NCI-H1105 (cell line): ENCODE measurements at regions not wholly inside any gene's neighbourhood (a gene's known extent, or its start where the extent isn't known, plus 50 kb on each side); places are given as distances from the start of the nearest gene placed in this dataset.

Source experiments
- DNase-seq: peaks from one replicate; lab custom pipeline; 2025; lab: John Stamatoyannopoulos, UW

DNA sequence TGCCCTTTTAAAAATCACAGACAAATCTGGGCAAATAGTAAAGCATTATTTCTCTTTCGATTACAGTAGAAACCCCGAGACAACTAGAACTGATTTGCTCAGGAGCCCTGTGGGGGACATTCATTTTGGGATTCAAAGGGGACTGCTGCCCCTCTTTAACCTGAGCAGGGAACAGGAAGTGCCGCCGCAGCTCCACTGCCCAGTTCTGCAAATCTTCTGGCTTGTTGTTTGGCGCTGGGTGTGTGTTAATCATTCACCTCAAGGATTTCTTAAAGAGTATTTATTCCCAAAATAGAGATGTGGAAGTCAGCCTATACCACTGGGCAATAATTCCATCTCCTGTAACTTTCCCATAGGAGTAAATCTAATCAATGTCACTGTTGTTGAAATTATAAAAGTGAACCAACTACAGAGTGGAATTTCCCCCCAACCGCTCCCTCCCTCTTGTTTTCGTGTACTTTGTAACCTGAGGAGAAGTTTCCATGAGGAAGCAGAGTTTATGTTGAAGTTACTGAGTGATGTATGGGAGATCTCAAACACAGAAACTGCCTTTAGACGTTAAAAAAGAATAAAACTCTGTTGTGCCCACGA, 515.8 kb downstream of the KLF12 start:
- DNase-seq: no peak

DNA sequence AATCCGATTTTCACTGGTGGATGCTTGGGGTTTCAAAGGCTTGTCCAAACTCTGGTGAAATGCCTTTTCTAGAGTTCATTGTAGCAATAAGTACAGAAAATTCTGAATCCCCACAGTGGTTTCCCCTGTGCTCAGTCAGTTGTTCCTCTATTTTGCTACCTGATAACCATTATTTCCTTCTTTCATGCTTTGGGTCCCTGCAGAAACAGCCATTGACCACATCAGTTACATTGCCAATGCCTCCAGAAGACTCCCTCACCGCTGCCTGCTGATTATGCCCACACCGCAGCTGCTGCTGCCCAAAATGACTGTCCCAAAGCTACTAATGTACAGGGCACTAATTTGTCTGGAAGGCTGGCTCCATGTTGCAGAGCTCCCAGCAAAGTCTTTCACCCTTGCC, 517.3 kb downstream of the KLF12 start:
- no peak for DNase-seq

DNA sequence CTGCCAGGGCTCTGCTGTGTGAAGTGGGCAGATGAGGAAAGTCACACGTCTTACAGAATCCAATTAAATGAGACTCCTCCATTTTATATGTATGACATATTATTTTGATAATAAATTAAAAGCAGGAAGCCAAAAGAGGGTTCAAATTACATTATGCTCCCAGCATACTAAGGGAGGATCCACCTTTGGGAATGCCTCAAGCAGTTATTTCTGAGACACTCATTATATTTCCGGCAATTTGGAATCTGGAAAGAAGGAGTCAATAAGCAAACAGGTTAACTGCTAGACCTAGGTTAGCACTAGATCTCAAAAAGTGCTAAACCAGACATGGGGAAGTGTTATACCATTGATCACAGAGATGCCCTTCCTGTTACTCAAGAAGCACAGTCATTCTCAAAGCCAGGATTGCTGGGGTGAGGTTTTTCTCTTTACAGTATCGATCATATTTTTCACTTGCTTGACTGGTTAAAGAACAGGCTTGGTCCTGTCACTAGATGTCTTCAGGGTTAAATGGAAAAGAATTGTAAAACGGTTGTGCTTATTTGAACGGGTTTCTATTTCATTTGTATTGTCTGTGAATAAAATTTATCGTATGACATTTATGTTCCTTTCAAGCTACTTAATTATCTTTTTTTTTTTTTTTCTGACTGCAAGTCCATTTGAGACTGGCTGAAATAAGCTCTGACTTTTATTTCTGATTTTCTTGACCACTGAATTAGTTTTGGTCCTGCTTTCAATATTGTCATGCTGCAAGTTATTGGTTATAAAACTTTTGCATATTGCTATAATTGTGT, 523.2 kb downstream of the KLF12 start:
- no peak for DNase-seq

DNA sequence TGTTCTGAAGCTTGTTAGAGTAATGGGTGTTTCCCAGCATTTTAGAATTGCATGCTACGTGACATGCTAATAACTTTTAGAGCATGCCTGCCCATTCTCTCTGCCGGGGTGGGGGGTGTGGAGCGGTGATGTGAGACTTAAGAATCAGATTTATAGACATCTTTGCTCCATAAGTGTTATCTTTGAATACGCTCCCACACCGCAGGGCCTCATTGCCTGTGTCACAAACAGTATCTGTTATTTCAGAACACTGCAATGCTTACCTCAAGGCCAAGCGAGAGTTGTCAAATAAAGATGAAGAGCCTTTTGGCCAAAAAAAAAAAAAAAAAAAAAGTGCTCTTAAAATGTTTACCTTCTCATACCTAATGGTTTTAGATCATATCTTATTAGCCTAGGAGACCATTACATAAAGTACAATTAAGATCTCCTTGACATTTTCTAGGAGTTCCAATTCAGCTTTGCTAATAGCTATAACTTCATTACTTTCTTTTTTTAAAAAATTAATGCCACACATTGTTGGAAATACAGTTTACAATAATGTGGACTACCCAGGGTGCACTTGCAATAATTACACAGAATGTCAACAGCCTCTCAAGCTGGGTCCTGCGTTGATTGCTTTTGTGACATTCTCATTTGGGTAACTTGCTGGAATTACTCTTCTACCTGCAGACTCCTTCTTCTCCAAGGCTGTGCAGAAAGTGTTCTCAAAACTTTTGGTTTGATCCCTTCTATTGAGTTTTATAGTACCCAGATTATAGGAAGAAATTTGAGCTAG, 525.3 kb downstream of the KLF12 start:
- peak; percentile 62 for DNase-seq

DNA sequence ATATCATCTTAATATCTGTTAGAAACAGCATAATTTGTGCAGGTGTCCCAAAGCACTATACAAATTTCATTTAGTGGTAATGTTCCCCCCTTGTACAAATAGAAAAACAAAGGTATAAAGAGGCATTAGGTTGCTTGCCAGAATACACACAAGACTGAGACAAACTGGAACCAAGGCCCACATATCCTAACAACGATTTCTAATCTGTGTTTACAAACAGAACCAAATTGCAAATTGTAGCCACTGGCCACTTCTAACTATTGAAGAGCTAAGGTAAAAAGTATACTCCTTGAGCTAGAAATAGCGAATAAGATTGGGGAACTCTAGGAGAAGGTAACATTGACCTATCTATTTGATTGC, 526.1 kb downstream of the KLF12 start:
- peak; percentile 53 for DNase-seq

DNA sequence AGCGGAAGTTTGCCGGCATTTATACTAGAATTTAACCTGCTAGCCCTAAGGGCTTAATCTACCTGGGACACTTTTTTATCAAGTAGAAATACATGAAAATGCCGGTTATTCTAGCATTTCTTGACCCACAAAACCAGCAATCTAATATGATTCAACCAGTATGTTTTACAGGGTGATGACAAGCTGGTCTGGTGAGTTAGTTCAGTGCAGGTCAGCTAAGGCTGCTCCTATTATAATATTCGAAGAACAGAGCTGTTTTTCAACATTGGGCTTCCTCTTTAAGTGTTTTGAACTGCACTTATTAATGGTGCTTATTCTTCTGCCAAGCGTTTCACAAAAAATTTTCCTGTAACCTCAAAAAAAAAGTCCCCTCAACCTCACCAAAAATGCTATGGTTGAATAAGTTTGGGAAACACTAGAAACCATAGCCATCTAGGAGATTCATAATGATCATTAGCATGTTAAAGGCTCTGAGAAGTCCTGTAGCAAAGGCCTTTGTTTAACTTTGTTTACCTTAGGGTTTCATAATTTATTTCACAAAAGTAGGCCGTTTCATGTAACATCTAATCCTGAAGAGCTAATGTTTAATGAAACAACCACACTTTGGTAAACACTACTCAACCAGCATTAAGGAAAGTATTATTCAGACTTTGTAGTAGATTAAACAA, 526.6 kb downstream of the KLF12 start:
- peak; percentile 65 for DNase-seq

DNA sequence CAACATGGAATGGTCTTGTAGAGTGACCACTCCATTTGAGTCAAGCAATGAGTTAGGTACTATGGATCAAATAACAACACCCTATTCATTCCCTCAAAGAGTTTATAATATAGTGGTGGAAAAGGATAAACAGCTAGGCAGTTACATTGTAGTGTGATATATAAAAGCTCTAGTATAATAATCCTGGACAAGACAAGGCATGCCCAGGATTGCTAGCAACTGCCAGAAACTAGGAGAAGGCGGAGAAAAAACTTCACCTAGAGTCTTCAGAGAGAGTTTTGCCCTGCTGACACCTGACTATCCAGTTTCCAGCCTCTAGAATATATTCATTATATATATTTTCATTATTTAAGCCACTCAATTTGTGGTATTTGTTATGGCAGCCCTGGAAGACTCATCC, 530.6 kb downstream of the KLF12 start:
- DNase-seq: peak; percentile 1

DNA sequence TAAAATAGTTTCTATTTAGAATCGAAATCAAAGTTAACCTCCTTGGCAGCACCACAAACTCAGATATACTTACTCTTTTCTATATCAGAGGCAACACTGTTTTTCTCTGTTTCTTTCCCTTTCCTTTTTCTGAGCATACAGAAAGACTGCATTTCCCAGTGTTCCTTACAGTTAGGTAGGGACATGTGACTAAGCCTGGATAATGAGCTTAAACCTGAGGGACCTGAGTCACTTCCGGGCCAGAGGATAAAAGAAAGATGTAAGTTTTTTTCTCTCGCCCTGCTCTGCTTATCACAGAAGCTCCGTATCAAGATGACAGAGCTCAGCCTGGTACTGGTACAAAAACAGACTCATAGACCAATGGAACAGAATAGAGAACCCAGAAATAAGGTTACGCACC, 531.9 kb downstream of the KLF12 start:
- no peak for DNase-seq

DNA sequence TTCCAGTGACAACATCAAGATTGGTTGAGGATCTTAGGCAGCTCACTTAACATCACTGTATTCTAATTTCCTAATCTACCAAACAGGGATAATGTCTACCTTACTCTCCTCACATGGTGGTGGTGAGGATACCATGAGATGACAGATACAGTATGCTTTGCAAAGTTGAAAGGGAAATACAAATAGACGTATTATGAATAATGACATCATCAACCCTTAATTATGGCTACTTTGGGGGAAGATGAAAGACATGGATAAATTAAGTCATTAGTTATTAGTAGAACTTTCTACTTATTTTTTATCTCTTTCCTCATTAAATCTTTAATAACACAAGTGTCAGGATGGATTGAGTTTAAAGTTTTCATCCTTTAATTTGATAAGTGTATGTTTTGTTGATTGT, 532.5 kb downstream of the KLF12 start:
- no peak for DNase-seq

DNA sequence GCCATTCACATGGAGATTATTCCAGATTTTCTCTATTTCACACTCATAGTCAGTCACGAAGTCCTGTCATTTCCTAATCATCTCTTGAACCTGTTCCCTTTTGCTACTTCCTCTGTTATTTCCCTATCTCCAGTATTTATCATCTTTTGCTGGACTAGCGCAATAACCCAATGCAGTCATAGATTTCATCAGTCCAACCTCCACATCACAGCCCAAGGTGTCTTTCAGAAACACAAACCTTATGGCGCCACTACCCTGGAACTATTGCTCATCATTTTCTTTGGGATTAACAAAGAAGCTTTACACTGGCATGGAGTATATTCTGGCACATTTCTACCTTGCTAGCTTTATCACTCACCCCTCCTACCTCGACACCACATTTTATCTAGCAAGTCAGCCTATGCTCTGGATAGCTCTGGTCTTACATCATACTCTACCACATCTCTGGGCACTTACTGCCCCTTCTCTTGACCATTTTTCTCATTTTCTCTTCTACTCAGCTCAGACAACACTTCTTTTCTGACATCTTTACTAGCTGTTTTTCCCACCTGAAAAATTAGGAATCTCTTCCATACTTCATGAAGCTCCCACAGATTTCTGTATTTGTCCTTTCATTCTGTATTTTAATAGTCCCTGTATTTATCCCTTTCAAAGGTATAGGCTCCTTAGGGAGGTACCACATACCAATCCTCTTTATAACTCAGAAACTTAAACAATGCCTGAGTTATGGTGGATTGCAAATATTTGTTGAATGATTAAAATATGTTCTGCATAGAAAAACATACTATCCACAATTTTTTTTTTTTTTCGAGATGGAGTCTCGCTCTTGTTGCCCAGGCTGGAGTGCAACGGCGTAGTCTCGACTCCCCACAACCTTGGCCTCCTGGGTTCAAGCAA, 534.7 kb downstream of the KLF12 start:
- DNase-seq: no peak

DNA sequence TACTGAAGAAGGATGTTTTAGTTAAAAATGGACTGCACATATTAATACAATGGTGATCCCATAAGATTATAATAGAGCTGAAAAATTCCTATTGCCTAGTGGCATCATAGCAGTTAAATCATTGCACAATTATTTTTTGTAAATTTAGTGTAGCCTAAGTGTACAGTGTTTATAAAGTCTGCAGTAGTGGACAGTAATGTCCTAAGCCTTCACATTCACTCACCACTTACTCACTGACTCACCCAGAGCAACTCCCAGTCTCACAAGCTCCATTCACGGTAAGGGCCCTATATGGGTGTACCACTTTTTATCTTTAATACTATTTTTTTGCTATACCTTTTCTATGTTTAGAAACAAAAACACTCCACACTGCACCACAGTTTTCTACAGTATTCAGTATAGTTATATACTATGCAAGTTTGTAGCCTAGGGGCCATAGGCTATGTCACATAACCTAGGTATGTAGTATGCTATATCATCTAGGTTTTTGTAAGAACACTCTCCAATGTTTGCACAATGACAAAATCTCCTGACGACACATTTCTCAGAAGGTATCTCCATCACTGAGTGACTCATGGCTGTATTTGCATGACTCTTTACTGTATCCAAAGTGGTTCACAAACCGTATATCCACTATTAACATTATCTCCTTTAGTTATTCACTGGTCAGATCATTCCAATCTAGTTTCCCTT, 536.0 kb downstream of the KLF12 start:
- no peak for DNase-seq

DNA sequence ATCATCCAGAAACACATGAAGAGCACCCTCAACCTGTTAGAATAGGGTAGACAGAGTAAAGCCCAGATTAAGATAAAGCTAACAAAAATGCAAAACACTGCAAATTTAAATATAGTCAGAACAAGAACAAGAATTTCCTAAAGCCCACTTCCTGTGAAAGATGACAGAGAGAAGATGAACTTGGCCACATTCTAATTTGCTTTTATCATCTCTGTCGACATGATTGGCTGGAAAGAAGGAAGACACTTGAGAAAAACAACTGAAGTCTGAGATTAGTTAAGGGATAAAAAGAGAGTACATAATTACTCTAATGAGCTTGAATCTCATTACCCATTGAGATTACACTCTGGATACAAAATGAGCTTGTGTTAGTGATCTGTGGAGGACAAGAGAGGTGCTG, 537.6 kb downstream of the KLF5 start:
- DNase-seq: no peak

DNA sequence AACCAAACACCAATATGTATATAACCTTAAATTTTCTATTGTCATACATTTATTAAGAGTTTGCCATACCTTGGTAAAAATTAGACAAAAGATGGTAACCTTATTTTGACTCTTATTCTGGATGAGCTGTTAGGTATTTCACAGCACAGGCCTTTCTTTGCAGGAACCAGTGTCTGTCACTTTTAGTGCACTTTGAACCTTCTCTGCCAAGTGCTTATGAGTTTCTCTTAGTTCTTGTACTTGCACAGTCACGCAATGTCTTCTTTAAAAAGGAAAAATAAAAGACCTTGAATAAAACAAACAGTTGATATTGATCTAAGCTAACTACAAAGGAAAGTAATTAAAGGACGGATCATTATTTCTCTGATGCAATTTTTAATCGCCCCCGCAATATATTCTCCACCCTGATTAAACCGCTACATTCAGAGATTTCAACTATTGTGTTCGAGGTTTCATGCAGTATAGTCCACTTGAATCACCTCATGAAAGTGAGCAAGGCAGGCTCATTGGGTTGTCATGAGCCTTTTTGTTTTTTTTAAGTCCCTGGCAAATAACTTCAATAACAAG, 534.5 kb downstream of the KLF5 start:
- DNase-seq: no peak

DNA sequence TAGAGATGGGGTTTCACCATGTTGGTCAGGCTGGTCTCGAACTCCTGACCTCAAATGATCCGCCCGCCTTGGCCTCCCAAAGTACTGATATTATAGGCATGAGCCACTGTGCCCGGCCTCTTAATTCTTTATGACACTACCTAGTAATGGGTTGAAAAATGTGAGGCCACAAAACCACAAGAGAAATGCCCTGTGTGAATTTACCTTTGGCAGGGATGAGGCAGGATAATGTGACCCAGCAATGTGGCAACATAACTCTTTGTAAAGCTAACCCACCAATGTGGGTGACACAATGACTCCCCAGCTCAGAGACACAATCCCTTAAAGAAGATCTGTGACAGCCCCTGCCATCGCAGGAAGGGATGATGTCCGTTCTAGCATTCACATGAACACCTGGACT, 533.1 kb downstream of the KLF5 start:
- DNase-seq: no peak

DNA sequence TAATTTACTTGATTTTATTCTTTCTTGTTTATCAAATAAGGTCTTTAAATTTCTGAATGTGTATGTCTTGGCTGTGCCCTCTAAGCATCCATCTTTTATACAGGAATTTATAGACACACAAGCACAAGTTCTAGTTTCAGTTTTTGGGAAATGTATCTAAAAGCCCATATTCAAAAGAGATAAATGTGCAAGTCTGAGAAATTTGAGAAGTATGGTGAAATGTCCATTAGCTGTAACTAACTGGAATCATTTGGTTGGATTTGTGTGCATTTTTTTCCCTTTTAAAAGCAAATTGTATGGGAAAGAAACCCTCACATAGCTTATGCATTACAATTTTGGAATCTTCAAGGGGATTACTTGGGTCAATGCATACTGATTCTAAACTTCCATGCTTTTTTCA, 532.0 kb downstream of the KLF5 start:
- DNase-seq: no peak

DNA sequence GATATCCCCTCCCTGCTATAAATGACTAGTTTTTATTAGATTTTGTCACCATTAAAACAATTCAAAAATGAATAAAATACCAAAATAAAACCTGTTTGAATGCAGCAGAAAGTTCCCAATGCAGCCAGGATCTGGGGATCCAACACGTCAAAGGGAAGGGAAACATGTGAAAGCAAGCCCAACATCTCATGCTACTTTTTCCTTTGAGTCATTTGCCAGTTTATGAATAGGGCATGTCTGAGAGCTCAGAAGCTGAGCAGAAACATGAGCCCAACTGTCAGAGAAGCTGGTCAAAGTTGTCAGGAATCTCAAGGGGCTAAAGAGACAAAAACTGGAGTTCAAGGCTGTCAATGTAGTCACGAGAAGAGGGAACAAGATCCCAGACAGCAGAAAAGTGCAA, 526.4 kb downstream of the KLF5 start:
- no peak for DNase-seq

DNA sequence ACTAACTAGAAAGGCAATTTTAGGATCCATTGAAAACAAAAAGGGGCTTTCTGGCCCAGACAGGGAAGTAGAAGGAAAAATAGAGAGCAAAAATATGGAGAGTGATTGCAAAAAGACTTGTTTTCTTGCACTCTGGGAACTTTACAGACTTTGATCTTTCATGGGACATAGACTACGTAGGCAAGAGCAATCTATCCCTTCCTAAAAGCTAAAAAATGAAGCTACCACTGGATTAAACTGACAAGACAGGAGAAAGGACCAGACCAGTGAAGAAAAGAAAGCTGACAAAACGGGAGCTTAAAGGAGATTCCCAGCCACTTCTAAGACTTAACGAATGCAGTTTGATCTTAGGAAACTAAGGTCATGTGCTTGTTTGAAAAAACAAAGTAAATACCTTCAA, 524.5 kb downstream of the KLF5 start:
- DNase-seq: no peak

DNA sequence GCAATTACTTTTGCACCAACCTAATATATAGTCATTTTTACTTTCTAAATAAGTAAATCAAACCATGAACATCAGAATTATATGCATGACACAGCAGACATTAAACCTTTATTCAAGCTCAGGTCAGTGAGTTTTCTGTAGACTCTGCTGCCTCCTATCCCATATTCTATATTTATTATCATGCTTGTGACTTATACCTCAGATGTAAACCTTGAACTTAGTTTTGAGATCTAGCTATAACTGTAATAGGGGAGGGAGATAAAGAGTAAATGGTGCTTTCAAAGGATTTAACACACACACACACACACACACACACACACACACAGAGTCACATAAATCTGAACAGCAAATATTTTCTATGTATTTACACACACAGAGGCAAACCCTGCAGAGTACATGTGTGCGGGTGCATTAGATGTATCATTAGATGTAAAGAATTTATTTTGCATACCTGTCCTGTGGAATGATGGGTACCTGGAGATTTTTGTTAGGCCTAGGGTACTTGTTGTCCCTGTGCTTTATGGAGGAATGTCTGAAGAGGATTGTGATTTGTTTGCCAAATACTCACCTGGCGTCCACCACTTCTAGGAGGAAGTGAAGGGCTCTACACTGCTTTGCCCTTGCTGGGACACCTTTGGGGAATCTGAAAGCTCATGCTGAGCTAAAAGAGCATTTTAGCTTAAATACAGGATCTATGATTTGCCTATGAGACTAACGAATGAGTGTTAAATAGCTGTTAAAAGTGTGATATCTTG, 521.9 kb downstream of the KLF5 start:
- no peak for DNase-seq

DNA sequence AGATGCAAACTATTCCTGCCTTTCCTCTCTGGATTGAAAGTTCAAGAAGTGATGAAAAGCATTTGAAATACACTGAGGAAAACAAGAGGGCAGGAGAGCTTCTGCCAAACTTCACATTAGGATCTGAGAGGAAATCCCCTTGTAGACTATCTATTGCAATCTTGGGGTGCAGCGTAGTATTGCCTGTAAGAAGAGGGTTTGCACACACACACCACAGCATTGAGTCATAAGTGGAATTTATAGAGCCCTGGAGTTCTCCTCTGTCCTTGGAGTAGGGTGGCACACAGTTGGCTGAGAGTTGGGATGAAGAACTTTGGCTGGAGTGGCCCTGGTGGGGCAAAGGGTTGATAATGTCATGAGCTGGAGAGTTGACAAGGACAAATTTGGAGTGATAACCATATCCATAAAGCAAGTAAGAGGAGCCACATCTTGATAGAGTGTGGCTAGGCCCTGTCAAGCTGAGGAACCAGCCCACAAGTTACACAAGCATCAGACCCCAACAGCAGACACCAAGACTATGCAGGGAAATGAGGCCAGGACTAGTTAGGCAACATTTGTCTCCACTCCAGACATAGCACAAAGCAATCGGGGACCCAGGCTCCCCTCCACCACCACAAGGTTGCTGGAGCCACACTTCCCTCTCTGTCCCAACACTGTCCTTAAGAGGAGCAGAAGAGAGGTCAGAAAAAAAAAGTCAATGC, 520.9 kb downstream of the KLF5 start:
- DNase-seq: no peak
